GM12878 (cell line): ENCODE measurements at regions not wholly inside any gene's neighbourhood (a gene's known extent, or its start where the extent isn't known, plus 50 kb on each side); places are given as distances from the start of the nearest gene placed in this dataset.

ENCODE experiments used
- ATAC-seq: fragments of 200-7000 bp; cut with Tn5 transposase; 3 replicates; pipeline ENCODE4 v1.9.1; 2020; ENCODE audit warnings: mild to moderate bottlenecking, moderate library complexity
- BruUV-seq: library from RNA; stranded (reverse); fragments of 400-500 nt; replicated peaks from 2 replicates; lab custom pipeline; 2021; lab: Mats Ljungman, UMichigan
- CTCF ChIA-PET: fragments of 300-600 bp; sonication (Branson Sonifier 250); formaldehyde crosslinking; extraction: SDS; loops from one replicate; lab custom pipeline; 2021; ENCODE audit warnings: inconsistent platforms; lab: Yijun Ruan, JAX
- POLR2A ChIA-PET: fragments of 350-600 bp; formaldehyde crosslinking; extraction: SDS; loops from one replicate; lab custom pipeline; 2021; ENCODE audit warnings: inconsistent platforms; lab: Charles Lee
- RAD21 ChIA-PET: fragments of 300-600 bp; sonication (Branson Sonifier 250); formaldehyde crosslinking; loops from one replicate; lab custom pipeline; 2023; ENCODE audit warnings: antibody characterized with exemption; ENCODE audit not compliant: unreplicated experiment; lab: Charles Lee
- SMC1A ChIA-PET: fragments of 300-600 bp; sonication (Branson Sonifier 250); formaldehyde crosslinking; loops from one replicate; lab custom pipeline; 2023; ENCODE audit not compliant: unreplicated experiment, uncharacterized antibody; lab: Charles Lee
- DNase-seq: peaks from one replicate; pipeline ENCODE4 v3.0.0-alpha.2; 2011; ENCODE audit warnings: low read depth, low spot score
- FAIRE-seq: peaks from 3 replicates; lab custom pipeline; 2011; peaks lifted over from hg19 to GRCh38; lab: Jason Lieb, UNC
- H2AFZ ChIP-seq: 2 replicates; pipeline ENCODE4 v1.6.0; 2011; ENCODE audit warnings: low read depth, low read length, control low read depth; ENCODE audit not compliant: control insufficient read depth
- H3K27ac ChIP-seq: 2 replicates; pipeline ENCODE4 v1.5.1; 2011; ENCODE audit warnings: control low read depth; ENCODE audit not compliant: control insufficient read depth, insufficient read depth
- H3K27me3 ChIP-seq, 2 experiments: replicated peaks in 1 of 2; 2 replicates each; pipeline versions ENCODE4 v1.6.0 to v1.6.1; 2011; ENCODE audit warnings: low read length in 1 of 2; ENCODE audit not compliant: control insufficient read depth in 2 of 2, insufficient read depth in 2 of 2
- H3K36me3 ChIP-seq, 2 experiments: 2 replicates each; pipeline ENCODE4 v1.5.1; 2011; ENCODE audit warnings: low read length in 1 of 2; ENCODE audit not compliant: control insufficient read depth in 2 of 2, insufficient read depth in 2 of 2
- H3K4me1 ChIP-seq: 2 replicates; pipeline ENCODE4 v1.6.1; 2011; ENCODE audit warnings: mild to moderate bottlenecking, low read length, moderate library complexity, mixed read lengths; ENCODE audit not compliant: control insufficient read depth, insufficient read depth
- H3K4me2 ChIP-seq: 2 replicates; pipeline ENCODE4 v1.6.0; 2011; ENCODE audit warnings: control low read depth; ENCODE audit not compliant: control insufficient read depth, insufficient read depth
- H3K4me3 ChIP-seq: fragments of 200-600 bp; sonication (generic); 2 replicates; pipeline ENCODE4 v1.5.1; 2016
- H3K79me2 ChIP-seq: 2 replicates; pipeline ENCODE4 v1.6.0; 2011; ENCODE audit warnings: low read length; ENCODE audit not compliant: control insufficient read depth, insufficient read depth
- H3K9ac ChIP-seq: 2 replicates; pipeline ENCODE4 v1.8.0; 2011; ENCODE audit warnings: low read length, control low read depth, mixed read lengths; ENCODE audit not compliant: control insufficient read depth, insufficient read depth
- H3K9me3 ChIP-seq: replicated peaks from 3 replicates; pipeline ENCODE4 v1.5.1; 2011; ENCODE audit warnings: mild to moderate bottlenecking, low read length; ENCODE audit not compliant: control insufficient read depth, insufficient read depth
- H4K20me1 ChIP-seq: 2 replicates; pipeline ENCODE4 v1.6.0; 2011; ENCODE audit not compliant: control insufficient read depth, insufficient read depth
- GATAD2B ChIP-seq: fragments of 450-650 bp; conservative IDR thresholded peaks from 2 replicates; pipeline ENCODE4 v1.6.1; 2017; ENCODE audit warnings: low read depth, mild to moderate bottlenecking, moderate library complexity
- HSF1 ChIP-seq: fragments of 150-350 bp; IDR thresholded peaks from 2 replicates; pipeline ENCODE4 v1.6.1; 2014; ENCODE audit warnings: mild to moderate bottlenecking, low read depth, low read length
- IKZF1 ChIP-seq: fragments of 450-650 bp; conservative IDR thresholded peaks from 2 replicates; pipeline ENCODE4 v1.6.1; 2017; ENCODE audit warnings: antibody characterized with exemption, mild to moderate bottlenecking
- LARP7 ChIP-seq: fragments of 450-650 bp; IDR thresholded peaks from 2 replicates; pipeline ENCODE4 v1.6.1; 2017; ENCODE audit warnings: mild to moderate bottlenecking
- MEF2B ChIP-seq: fragments of 450-650 bp; IDR thresholded peaks from 2 replicates; pipeline ENCODE4 v1.6.1; 2018; ENCODE audit warnings: mild to moderate bottlenecking, moderate library complexity; ENCODE audit not compliant: partially characterized antibody, poor library complexity, severe bottlenecking
- RAD21 ChIP-seq: IDR thresholded peaks from 2 replicates; pipeline ENCODE4 v1.6.1; 2011; ENCODE audit warnings: mild to moderate bottlenecking, low read depth, low read length, moderate library complexity; ENCODE audit not compliant: insufficient read depth
- RFX5 ChIP-seq: IDR thresholded peaks from 2 replicates; pipeline ENCODE4 v1.6.1; 2011; ENCODE audit warnings: low read depth, low read length, improper control_type of control experiment
- STAT1 ChIP-seq: fragments of 450-650 bp; conservative IDR thresholded peaks from 2 replicates; pipeline ENCODE4 v1.6.1; 2014; ENCODE audit warnings: antibody characterized with exemption, mild to moderate bottlenecking
- STAT3 ChIP-seq: IDR thresholded peaks from 2 replicates; pipeline ENCODE4 v1.6.1; 2011; ENCODE audit warnings: low read depth, low read length, improper control_type of control experiment
- TCF12 ChIP-seq: IDR thresholded peaks from 2 replicates; pipeline ENCODE4 v1.6.1; 2011; ENCODE audit warnings: low read depth, mild to moderate bottlenecking, low read length
- WGBS: methylation state at CpG from one replicate; pipeline ENCODE4 v1.1.6; 2016; ENCODE audit warnings: low lambda C conversion rate; ENCODE audit not compliant: insufficient replicate concordance, insufficient coverage; ENCODE audit errors: missing lambda C conversion rate; 5-methylcytosine and 5-hydroxymethylcytosine counted together
- in situ Hi-C: fragments of 300-500 bp; cut with MboI; formaldehyde crosslinking; loops from 9 replicates; pipeline ENCODE4 v1.14.3; 2018; ENCODE audit warnings: mixed read lengths
- intact Hi-C: fragments of 100-400 bp; cut with micrococcal nuclease; formaldehyde crosslinking; loops from one replicate; pipeline ENCODE4 v1.14.2; 2022; ENCODE audit not compliant: unreplicated experiment
- TF ChIP-seq, protein P1 (sequence below): IDR thresholded peaks from 2 replicates; pipeline ENCODE4 v1.6.1; 2011; ENCODE audit warnings: low read depth, mild to moderate bottlenecking, low read length, moderate library complexity, borderline replicate concordance; ENCODE audit errors: extremely low read depth
- TF ChIP-seq, protein P2 (sequence below): IDR thresholded peaks from 2 replicates; pipeline ENCODE4 v1.6.1; 2012; ENCODE audit warnings: improper control_type of control experiment, low read depth, low read length; ENCODE audit not compliant: insufficient replicate concordance

- TF ChIP-seq RAD21 (no peak), IKZF1 (no peak), RFX5 (no peak), STAT1 (no peak), HSF1 (no peak), GATAD2B (no peak), MEF2B (no peak), TCF12 (no peak), STAT3 (no peak)
- TF ChIP-seq, protein P1, sequence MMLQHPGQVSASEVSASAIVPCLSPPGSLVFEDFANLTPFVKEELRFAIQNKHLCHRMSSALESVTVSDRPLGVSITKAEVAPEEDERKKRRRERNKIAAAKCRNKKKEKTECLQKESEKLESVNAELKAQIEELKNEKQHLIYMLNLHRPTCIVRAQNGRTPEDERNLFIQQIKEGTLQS: no peak
These were observed 349.1 kb downstream of the SEC14L1 start (continued) for GRCh38 chr17:77489893-77490255.

DNA sequence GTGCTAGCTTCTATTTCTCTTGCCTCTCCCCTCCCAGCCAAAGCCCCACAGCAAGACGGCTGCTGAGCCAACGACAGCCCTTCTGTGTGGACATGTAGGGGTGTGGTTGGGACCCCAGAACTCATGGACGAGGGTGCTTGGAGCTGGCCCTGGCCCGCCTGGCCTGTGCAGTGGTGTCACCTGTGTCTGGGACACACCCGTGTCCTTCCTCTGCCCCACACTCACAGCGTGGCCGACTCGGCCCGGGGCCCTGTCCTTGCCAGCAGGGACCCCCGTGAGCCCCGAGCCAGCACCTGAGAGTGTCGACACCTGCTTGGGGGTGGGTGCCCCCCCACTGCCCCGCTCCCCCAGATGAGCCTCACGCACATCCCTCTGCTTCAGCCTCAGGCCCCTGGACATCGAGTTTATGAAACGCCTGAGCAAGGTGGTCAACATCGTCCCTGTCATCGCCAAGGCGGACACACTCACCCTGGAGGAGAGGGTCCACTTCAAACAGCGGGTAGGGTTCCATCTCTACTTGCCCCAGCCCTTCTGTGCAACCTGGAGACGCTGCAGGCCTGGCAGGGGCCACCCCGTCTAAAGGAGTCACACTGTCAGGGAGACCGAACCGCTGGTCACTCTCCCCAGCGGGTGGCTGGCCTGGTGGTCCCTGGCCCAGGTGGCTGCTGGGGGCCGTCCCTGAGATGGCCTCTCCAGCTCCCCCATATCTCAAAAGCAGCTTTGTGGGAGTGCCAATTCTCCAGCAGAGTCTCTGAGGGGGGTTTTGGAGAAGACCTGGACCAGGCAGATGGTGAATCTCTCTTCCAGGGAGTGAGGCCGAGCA lies 349.8 kb downstream of the SEC14L1 start:
- no peak overlapping the region for H3K9ac ChIP-seq
- no peak overlapping the region for H2AFZ ChIP-seq
- CTCF ChIA-PET: interaction anchor here (1.0 kb wide), 1 partner anchor 61 kb away, joined by 4 read pairs; no protein-coding TSS in a partner anchor
- no peak overlapping the region for H3K4me3 ChIP-seq
- H3K4me2 ChIP-seq: no peak overlapping the region
- in situ Hi-C loops: loop anchor here (5.0 kb wide), 2 partner anchors 63 to 163 kb away; no protein-coding TSS in a partner anchor
- SMC1A ChIA-PET: interaction anchor here (1.5 kb wide), 1 partner anchor 61 kb away, joined by 7 read pairs; no protein-coding TSS in a partner anchor
- no peak for DNase-seq
- no peaks in the 10 kb centered on the region; the same call in 1 of the 2 replicates for H4K20me1 ChIP-seq
- no peak overlapping the region for H3K27ac ChIP-seq
- RAD21 ChIA-PET: no interaction called here
- no peaks in the 10 kb centered on the region for H3K9me3 ChIP-seq
- H3K27me3 ChIP-seq: no peaks in the 10 kb centered on the region
- no peak for ATAC-seq
- no peaks in the 10 kb centered on the region for H3K79me2 ChIP-seq
- BruUV-seq: no TSS peak
- intact Hi-C loops: no loop called here
- H3K36me3 ChIP-seq: peaks cover 31 to 74% of the 10 kb centered on the region in 2 experiments; a peak in 3 of 4 replicates
- POLR2A ChIA-PET: no interaction called here
- H3K4me1 ChIP-seq: peaks cover 16% of the 10 kb centered on the region
- 96% methylated on average over 27 of the region's 27 CpGs for WGBS
- no peak for FAIRE-seq
- TF ChIP-seq, protein P2, sequence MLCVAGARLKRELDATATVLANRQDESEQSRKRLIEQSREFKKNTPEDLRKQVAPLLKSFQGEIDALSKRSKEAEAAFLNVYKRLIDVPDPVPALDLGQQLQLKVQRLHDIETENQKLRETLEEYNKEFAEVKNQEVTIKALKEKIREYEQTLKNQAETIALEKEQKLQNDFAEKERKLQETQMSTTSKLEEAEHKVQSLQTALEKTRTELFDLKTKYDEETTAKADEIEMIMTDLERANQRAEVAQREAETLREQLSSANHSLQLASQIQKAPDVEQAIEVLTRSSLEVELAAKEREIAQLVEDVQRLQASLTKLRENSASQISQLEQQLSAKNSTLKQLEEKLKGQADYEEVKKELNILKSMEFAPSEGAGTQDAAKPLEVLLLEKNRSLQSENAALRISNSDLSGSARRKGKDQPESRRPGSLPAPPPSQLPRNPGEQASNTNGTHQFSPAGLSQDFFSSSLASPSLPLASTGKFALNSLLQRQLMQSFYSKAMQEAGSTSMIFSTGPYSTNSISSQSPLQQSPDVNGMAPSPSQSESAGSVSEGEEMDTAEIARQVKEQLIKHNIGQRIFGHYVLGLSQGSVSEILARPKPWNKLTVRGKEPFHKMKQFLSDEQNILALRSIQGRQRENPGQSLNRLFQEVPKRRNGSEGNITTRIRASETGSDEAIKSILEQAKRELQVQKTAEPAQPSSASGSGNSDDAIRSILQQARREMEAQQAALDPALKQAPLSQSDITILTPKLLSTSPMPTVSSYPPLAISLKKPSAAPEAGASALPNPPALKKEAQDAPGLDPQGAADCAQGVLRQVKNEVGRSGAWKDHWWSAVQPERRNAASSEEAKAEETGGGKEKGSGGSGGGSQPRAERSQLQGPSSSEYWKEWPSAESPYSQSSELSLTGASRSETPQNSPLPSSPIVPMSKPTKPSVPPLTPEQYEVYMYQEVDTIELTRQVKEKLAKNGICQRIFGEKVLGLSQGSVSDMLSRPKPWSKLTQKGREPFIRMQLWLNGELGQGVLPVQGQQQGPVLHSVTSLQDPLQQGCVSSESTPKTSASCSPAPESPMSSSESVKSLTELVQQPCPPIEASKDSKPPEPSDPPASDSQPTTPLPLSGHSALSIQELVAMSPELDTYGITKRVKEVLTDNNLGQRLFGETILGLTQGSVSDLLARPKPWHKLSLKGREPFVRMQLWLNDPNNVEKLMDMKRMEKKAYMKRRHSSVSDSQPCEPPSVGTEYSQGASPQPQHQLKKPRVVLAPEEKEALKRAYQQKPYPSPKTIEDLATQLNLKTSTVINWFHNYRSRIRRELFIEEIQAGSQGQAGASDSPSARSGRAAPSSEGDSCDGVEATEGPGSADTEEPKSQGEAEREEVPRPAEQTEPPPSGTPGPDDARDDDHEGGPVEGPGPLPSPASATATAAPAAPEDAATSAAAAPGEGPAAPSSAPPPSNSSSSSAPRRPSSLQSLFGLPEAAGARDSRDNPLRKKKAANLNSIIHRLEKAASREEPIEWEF: no peak
- no peak for TF ChIP-seq LARP7
